H9 (cell line): ENCODE measurements at regions not wholly inside any gene's neighbourhood (a gene's known extent, or its start where the extent isn't known, plus 50 kb on each side); places are given as distances from the start of the nearest gene placed in this dataset.

Source experiments
- DNase-seq: peaks from one replicate; pipeline ENCODE4 v3.0.0-alpha.2; 2017
- H2AFZ ChIP-seq: one replicate; pipeline ENCODE4 v1.6.1; 2013; ENCODE audit warnings: mild to moderate bottlenecking, low read length, control low read depth, moderate library complexity
- H2AK5ac ChIP-seq: 2 replicates; pipeline ENCODE4 v1.6.1; 2013; ENCODE audit warnings: low read length, control low read depth, mixed read lengths; ENCODE audit not compliant: insufficient read length
- H2BK120ac ChIP-seq: one replicate; pipeline ENCODE4 v1.6.1; 2013; ENCODE audit warnings: low read depth, mild to moderate bottlenecking, low read length, control low read depth, inconsistent platforms; ENCODE audit not compliant: poor library complexity, severe bottlenecking
- H2BK12ac ChIP-seq: 2 replicates; pipeline ENCODE4 v1.6.1; 2013; ENCODE audit warnings: low read length, control low read depth, mixed read lengths, low read depth; ENCODE audit not compliant: insufficient read length
- H2BK15ac ChIP-seq: 2 replicates; pipeline ENCODE4 v1.6.1; 2013; ENCODE audit warnings: low read depth, low read length, control low read depth
- H2BK20ac ChIP-seq: one replicate; pipeline ENCODE4 v1.6.1; 2013; ENCODE audit warnings: low read depth, mild to moderate bottlenecking, low read length, control low read depth, inconsistent platforms; ENCODE audit not compliant: poor library complexity, severe bottlenecking
- H2BK5ac ChIP-seq: 2 replicates; pipeline ENCODE4 v1.6.1; 2013; ENCODE audit warnings: low read length, control low read depth, mixed read lengths; ENCODE audit not compliant: insufficient read length
- H3K14ac ChIP-seq: 2 replicates; pipeline ENCODE4 v1.6.1; 2013; ENCODE audit warnings: low read length, control low read depth; ENCODE audit not compliant: insufficient read depth
- H3K18ac ChIP-seq: 2 replicates; pipeline ENCODE4 v1.6.1; 2013; ENCODE audit warnings: low read depth, mild to moderate bottlenecking, mixed read lengths, low read length, control low read depth; ENCODE audit not compliant: insufficient read length
- H3K23ac ChIP-seq: 2 replicates; pipeline ENCODE4 v1.6.1; 2013; ENCODE audit warnings: low read length, control low read depth, mixed read lengths, low read depth; ENCODE audit not compliant: insufficient read length
- H3K23me2 ChIP-seq: 2 replicates; pipeline ENCODE4 v1.6.1; 2013; ENCODE audit warnings: low read depth, mild to moderate bottlenecking, mixed read lengths, low read length, control low read depth; ENCODE audit not compliant: insufficient read length, poor library complexity, severe bottlenecking
- H3K27ac ChIP-seq: 2 replicates; pipeline ENCODE4 v1.5.1; 2013; ENCODE audit warnings: low read length, control low read depth, mixed read lengths, low read depth; ENCODE audit not compliant: insufficient read length
- H3K27me3 ChIP-seq: 2 replicates; pipeline ENCODE4 v1.6.1; 2013; ENCODE audit warnings: low read length, control low read depth, inconsistent platforms; ENCODE audit not compliant: insufficient read depth
- H3K4ac ChIP-seq: 2 replicates; pipeline ENCODE4 v1.6.1; 2013; ENCODE audit warnings: low read depth, mild to moderate bottlenecking, control low read depth, inconsistent platforms, low read length, moderate library complexity
- H3K4me1 ChIP-seq: 2 replicates; pipeline ENCODE4 v1.6.1; 2013; ENCODE audit warnings: low read length, control low read depth, inconsistent platforms; ENCODE audit not compliant: insufficient read depth
- H3K4me2 ChIP-seq: 2 replicates; pipeline ENCODE4 v1.6.1; 2013; ENCODE audit warnings: low read length, control low read depth, mixed read lengths; ENCODE audit not compliant: insufficient read length, insufficient read depth
- H3K56ac ChIP-seq: 2 replicates; pipeline ENCODE4 v1.6.1; 2013; ENCODE audit warnings: low read depth, mild to moderate bottlenecking, mixed read lengths, low read length, control low read depth; ENCODE audit not compliant: insufficient read length
- H3K79me1 ChIP-seq: 2 replicates; pipeline ENCODE4 v1.6.1; 2013; ENCODE audit warnings: low read depth, mild to moderate bottlenecking, moderate library complexity, low read length, control low read depth, inconsistent platforms; ENCODE audit not compliant: insufficient read depth, poor library complexity, severe bottlenecking
- H3K79me2 ChIP-seq: 2 replicates; pipeline ENCODE4 v1.6.1; 2013; ENCODE audit warnings: low read length, control low read depth, inconsistent platforms; ENCODE audit not compliant: insufficient read depth
- H3K9ac ChIP-seq: 2 replicates; pipeline ENCODE4 v1.6.1; 2013; ENCODE audit warnings: low read length, control low read depth, mixed read lengths; ENCODE audit not compliant: insufficient read length; ENCODE audit errors: extremely low read depth
- H3K9me3 ChIP-seq: one replicate; pipeline ENCODE4 v1.6.1; 2013; ENCODE audit warnings: low read depth, low read length, inconsistent platforms; ENCODE audit not compliant: control insufficient read depth
- H3T11ph ChIP-seq: one replicate; pipeline ENCODE4 v1.6.1; 2013; ENCODE audit warnings: mild to moderate bottlenecking, low read length, control low read depth, inconsistent platforms
- H4K20me1 ChIP-seq: one replicate; pipeline ENCODE4 v1.6.1; 2013; ENCODE audit not compliant: control insufficient read depth, insufficient read length, insufficient read depth
- H4K5ac ChIP-seq: 2 replicates; pipeline ENCODE4 v1.6.1; 2013; ENCODE audit warnings: low read depth, mild to moderate bottlenecking, mixed read lengths, low read length, control low read depth; ENCODE audit not compliant: insufficient read length
- H4K8ac ChIP-seq: replicated peaks from 2 replicates; pipeline ENCODE4 v1.6.1; 2013; ENCODE audit warnings: low read length, control low read depth, mixed read lengths, low read depth; ENCODE audit not compliant: insufficient read length
- H4K91ac ChIP-seq: 2 replicates; pipeline ENCODE4 v1.6.1; 2013; ENCODE audit warnings: low read depth, mild to moderate bottlenecking, moderate library complexity, mixed read lengths, low read length, control low read depth; ENCODE audit not compliant: insufficient read length
- H3K27ac Mint-ChIP-seq, 3 experiments: 2 replicates in 2 of 3; 3 replicates in 1 of 3; pipeline ENCODE4 v1.8.0; 2020 to 2021; ENCODE audit warnings: mixed read lengths in 3 of 3, mild to moderate bottlenecking in 1 of 3, moderate library complexity in 1 of 3
- H3K27me3 Mint-ChIP-seq: 2 replicates; pipeline ENCODE4 v1.8.0; 2021; ENCODE audit warnings: low read depth, mild to moderate bottlenecking, moderate library complexity, mixed read lengths
- H3K36me3 Mint-ChIP-seq, 3 experiments: 2 replicates in 2 of 3; 3 replicates in 1 of 3; pipeline ENCODE4 v1.8.0; 2020 to 2021; ENCODE audit warnings: low read depth in 3 of 3, mixed read lengths in 3 of 3; ENCODE audit not compliant: insufficient read depth in 1 of 3
- H3K4me1 Mint-ChIP-seq, 2 experiments: 2 replicates each; pipeline ENCODE4 v1.8.0; 2020; ENCODE audit warnings: mixed read lengths in 2 of 2
- H3K4me3 Mint-ChIP-seq, 2 experiments: 2 replicates in 1 of 2; 3 replicates in 1 of 2; pipeline ENCODE4 v1.8.0; 2020 to 2021; ENCODE audit warnings: mild to moderate bottlenecking in 2 of 2, mixed read lengths in 2 of 2, moderate library complexity in 1 of 2
- H3K9me3 Mint-ChIP-seq, 2 experiments: 2 replicates in 1 of 2; 3 replicates in 1 of 2; pipeline ENCODE4 v1.8.0; 2020; ENCODE audit warnings: mild to moderate bottlenecking in 2 of 2, mixed read lengths in 2 of 2, moderate library complexity in 1 of 2
- WGBS: extraction: QIAGEN DNeasy Blood & Tissue Kit; methylation state at CpG from one replicate; pipeline ENCODE4 v1.1.7; 2013; ENCODE audit warnings: missing lambda C conversion rate, low lambda C conversion rate, mixed read lengths; ENCODE audit not compliant: insufficient read length; ENCODE audit errors: extremely low coverage; 5-methylcytosine and 5-hydroxymethylcytosine counted together
- TF ChIP-seq, protein P1 (sequence below): fragments of 200-600 bp; sonication (generic); conservative IDR thresholded peaks from 3 replicates; pipeline ENCODE4 v1.8.0; 2021; ENCODE audit warnings: antibody characterized with exemption, mild to moderate bottlenecking

- Histone ChIP-seq H3K14ac (no peak overlapping the region), H2AFZ (no peak overlapping the region), H2BK12ac (no peak overlapping the region), H4K91ac (no peak overlapping the region), H3K79me2 (no peaks in the 10 kb centered on the region), H3K23ac (no peak overlapping the region), H3K9ac (no peak overlapping the region), H4K20me1 (no peaks in the 10 kb centered on the region), H3K4me1 (no peaks in the 10 kb centered on the region), H4K5ac (no peak overlapping the region), H3K4me2 (no peak overlapping the region), H3K27me3 (no peaks in the 10 kb centered on the region), H4K8ac (no peak overlapping the region), H2BK120ac (no peak overlapping the region), H2BK20ac (no peak overlapping the region), H2AK5ac (no peak overlapping the region), H3K23me2 (no peaks in the 10 kb centered on the region), H2BK15ac (no peak overlapping the region), H3K79me1 (no peaks in the 10 kb centered on the region), H3K27ac (no peak overlapping the region), H3K9me3 (no peaks in the 10 kb centered on the region), H3K4ac (no peak overlapping the region), H3K18ac (no peak overlapping the region), H3T11ph (no peak overlapping the region), H3K56ac (no peak overlapping the region), H2BK5ac (no peak overlapping the region)
- no peak overlapping the region for H3K4me3 Mint-ChIP-seq
- H3K9me3 Mint-ChIP-seq: peaks cover 3 to 5% of the 10 kb centered on the region in 2 experiments; a peak in 3 of 5 replicates
- H3K27me3 Mint-ChIP-seq: no peaks in the 10 kb centered on the region
- TF ChIP-seq, protein P1, sequence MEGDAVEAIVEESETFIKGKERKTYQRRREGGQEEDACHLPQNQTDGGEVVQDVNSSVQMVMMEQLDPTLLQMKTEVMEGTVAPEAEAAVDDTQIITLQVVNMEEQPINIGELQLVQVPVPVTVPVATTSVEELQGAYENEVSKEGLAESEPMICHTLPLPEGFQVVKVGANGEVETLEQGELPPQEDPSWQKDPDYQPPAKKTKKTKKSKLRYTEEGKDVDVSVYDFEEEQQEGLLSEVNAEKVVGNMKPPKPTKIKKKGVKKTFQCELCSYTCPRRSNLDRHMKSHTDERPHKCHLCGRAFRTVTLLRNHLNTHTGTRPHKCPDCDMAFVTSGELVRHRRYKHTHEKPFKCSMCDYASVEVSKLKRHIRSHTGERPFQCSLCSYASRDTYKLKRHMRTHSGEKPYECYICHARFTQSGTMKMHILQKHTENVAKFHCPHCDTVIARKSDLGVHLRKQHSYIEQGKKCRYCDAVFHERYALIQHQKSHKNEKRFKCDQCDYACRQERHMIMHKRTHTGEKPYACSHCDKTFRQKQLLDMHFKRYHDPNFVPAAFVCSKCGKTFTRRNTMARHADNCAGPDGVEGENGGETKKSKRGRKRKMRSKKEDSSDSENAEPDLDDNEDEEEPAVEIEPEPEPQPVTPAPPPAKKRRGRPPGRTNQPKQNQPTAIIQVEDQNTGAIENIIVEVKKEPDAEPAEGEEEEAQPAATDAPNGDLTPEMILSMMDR: no peak
- WGBS: no CpG with 5 or more reads among the region's 3 CpGs
- H3K27ac Mint-ChIP-seq: no peak overlapping the region
- DNase-seq: no peak
- no peaks in the 10 kb centered on the region for H3K4me1 Mint-ChIP-seq
- H3K36me3 Mint-ChIP-seq: no peaks in the 10 kb centered on the region; a peak in 3 of 7 replicates
Measured at GRCh38 chr15:94703596-94703995, 472.2 kb downstream of the MCTP2 start.
